ENCODE measurements at regions not wholly inside any gene's neighbourhood (a gene's known extent, or its start where the extent isn't known, plus 50 kb on each side); places are given as distances from the start of the nearest gene placed in this dataset.

DNA sequence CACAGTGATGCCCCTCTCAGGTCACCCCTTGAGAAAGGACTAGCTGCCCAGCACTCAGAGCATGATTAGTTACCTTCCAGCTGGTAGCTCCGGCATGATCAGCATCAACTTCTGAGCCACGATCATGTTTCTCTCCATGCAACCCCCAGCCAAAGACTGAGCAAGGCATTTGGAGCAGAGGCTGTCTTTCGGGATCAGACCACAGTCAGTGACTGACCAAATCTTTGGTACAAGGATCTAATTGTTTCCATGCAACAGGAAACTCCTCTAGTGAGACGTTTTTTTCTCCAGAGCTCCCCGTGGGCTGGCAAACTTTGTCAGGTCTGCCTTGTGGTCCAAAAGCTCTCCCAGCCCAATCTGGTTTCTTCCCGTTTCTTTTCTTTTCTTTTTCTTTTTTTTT lies 244.3 kb downstream of the METTL4 start:
- TF ChIP-seq GATA2 (IDR thresholded peaks at IDR 0.05; ENCODE audit: low read depth, low read length): no peak
- no peak for TF ChIP-seq GATA3 (IDR thresholded peaks at IDR 0.05; ENCODE audit: low read depth, low read length)

DNA sequence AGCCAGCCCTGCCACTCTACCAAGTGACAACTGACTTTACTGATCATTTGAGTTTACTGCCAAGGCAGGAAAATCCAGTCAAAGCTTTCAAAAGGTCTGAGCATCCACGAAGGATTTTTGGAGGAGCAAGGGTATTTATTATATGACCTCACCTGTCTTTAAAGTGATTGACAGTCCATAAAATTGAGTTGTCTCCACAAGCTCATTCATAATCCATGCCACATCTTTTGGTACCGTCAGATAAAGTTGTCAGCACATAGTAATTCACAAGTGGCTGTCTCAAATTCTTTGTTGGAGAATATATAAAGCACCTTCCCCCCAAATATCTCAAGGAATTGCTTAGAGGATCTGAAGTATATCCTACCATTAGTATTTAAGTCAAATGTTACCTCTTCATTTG lies 240.5 kb downstream of the METTL4 start:
- no peak for TF ChIP-seq GATA2 (IDR thresholded peaks at IDR 0.05; ENCODE audit: low read depth, low read length)
- no peak for TF ChIP-seq GATA3 (IDR thresholded peaks at IDR 0.05; ENCODE audit: low read depth, low read length)

DNA sequence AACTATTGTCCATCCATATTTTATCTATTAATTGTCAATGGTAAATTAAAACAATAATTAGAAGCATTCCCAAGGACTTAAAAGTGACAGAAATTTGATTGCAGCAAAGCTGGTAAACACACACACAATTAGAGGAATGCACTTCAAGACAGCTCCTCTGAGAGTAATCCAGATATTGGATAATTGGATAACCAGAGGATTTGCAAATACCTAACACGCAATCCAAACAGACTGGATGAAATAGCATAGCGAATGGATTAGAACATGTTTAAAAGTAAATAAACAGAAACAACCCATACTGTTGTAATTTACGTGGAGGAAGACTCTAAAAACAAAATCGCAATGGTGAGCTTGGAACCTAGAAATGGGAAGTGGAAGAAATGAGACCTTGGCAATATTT lies 239.8 kb downstream of the METTL4 start:
- TF ChIP-seq GATA3 (IDR thresholded peaks at IDR 0.05; ENCODE audit: low read depth, low read length) (no peak), GATA2 (IDR thresholded peaks at IDR 0.05; ENCODE audit: low read depth, low read length) (no peak)

DNA sequence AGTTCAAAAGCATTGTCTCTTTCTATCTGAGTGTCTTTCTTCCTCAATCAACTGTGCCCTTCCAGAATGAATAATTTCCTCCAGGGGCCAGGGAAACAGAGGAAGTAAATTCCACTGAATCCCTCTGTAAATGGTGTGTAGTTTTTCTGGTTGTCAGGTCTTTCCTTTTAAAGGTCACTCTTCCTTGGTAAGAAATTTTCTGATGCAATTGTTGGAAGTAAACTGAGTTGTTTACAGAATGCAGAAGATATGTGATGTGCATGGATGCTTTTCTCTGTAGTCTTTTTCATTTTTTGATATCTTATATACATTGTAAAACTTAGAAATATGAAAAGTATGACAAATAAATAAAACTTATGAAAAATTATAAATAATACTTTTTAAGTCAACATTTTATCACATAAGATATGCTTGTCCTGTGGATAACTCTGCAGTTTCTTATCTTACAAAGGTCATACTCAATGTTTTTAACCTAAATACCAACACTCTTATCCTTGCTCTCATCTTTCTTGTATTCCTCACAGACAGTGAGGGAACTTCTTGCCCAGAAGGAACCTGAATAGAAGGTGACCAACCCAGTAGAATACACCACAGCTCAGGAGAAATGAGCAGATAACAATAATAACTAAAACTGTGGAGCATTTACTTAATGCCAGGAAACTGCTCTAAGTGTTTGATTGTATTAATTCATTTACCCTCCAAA lies 234.5 kb downstream of the METTL4 start:
- no peak for TF ChIP-seq GATA2 (IDR thresholded peaks at IDR 0.05; ENCODE audit: low read depth, low read length)
- no peak for TF ChIP-seq GATA3 (IDR thresholded peaks at IDR 0.05; ENCODE audit: low read depth, low read length)

DNA sequence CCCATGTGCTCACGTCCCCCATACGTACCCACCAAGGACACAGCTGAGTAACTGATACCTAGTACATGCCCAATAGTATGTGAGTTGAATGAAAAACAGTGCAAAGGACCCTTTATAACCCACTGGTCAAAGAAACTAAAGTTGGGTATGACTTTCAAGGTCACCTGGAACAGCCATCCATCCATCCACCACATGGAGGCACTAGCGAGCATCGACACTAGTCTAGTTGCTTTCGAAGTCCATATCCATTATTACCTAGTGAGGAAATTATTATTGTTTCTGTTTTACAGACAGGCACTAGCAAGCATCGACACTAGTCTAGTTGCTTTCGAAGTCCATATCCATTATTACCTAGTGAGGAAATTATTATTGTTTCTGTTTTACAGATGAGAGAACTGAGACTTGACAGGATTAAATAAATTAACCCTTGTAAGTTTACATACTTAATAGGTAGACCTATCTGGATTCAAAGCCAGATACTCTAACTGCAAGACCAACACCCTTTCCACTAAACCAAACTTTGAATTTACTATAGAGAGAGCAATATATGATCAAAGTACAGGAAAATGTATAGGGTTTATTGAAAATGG lies 233.7 kb downstream of the METTL4 start:
- TF ChIP-seq GATA3 (IDR thresholded peaks at IDR 0.05; ENCODE audit: low read depth, low read length) (no peak), GATA2 (IDR thresholded peaks at IDR 0.05; ENCODE audit: low read depth, low read length) (no peak)

DNA sequence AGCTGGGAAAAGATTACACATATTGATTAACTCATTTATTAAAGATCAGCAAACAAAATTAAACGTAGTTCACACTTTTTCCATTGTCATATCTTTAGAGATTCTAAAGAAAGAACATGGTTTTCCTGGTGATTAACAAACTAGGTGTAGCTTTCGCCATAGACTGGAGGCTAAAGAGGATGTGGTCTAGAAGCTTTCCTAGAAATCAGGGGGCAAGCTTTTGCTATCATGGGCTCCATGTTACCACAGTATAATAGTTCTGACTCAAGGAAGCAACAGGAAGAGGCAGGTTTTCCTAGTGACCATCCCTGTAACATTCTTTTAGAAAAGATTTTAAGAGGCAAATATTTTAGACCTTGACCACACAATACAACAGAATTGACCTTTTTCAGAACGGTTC lies 232.7 kb downstream of the METTL4 start:
- TF ChIP-seq GATA2 (IDR thresholded peaks at IDR 0.05; ENCODE audit: low read depth, low read length) (no peak), GATA3 (IDR thresholded peaks at IDR 0.05; ENCODE audit: low read depth, low read length) (no peak)

DNA sequence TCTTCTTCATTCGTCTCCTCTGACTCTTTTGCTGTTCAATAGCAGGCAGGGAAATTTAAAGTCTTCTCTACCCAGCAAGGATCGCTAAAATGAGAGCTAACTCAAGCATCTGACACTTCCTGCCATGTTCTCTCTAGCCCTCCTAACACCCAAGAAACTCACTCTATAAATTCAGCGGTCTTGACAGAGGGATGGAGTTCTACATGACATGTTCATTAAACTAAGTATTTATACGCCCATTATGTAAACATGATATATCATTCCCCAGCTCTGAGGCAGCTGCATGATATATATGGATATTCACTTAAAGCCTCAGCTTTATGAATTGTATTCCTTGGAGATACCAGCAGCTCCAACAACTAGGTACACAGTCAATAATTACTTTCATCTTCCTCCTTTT lies 231.0 kb downstream of the METTL4 start:
- TF ChIP-seq GATA3 (IDR thresholded peaks at IDR 0.05; ENCODE audit: low read depth, low read length) (no peak), GATA2 (IDR thresholded peaks at IDR 0.05; ENCODE audit: low read depth, low read length) (no peak)

DNA sequence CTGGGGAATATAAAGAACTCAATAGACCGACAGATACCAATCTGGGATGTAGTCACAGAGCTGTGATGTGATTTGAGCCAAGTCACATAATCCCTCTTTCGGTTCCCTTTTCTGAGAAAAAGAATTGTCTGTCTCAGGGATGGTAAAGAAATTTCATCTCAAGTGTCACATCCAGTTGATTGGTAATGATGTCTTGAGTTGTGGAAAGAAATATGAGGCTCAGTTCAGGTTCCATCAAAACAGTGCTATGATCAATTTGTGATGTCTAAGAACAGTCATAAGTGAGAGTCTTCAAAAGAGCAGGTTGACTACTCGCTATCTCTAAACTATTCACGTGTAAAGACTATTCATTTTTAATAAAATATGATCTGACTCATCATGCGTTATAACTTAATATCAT lies 223.3 kb downstream of the METTL4 start:
- no peak for TF ChIP-seq GATA2 (IDR thresholded peaks at IDR 0.05; ENCODE audit: low read depth, low read length)
- no peak for TF ChIP-seq GATA3 (IDR thresholded peaks at IDR 0.05; ENCODE audit: low read depth, low read length)

DNA sequence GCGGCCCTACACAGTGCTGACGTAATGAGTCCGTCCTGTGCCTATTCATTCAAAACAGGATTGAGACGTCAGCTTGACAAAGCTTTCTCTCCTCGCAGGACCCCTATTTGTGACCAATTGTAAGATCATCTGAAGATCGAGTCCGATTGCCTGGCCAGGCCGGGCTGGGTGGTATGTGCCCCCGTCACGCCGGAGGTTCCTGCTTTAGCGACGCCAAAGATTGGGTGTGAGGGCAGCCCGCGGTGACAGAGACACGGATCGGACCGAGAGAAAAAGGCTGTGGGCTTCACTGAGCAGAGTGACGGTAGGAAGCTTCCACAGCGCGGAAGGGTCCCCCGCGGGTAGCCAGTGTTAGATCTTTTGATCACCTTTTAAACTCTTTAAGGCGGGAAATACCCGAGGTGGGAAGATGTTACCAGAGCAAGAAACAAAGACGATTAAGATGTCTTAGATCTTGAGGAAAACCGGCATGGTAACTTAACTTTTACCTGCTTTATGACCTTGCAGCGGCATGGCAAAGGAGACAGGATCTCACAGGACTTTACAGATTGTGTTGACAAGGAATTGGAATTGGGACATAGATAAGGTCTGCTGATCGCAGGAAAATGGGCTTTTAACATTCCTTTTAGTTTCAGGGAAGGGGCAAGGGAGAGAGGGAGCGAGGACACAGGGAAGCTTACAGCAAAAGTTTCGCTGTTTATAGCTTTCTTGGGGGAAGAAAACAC lies 220.0 kb downstream of the METTL4 start:
- no peak for TF ChIP-seq GATA2 (IDR thresholded peaks at IDR 0.05; ENCODE audit: low read depth, low read length)
- TF ChIP-seq GATA3 (IDR thresholded peaks at IDR 0.05; ENCODE audit: low read depth, low read length): no peak

DNA sequence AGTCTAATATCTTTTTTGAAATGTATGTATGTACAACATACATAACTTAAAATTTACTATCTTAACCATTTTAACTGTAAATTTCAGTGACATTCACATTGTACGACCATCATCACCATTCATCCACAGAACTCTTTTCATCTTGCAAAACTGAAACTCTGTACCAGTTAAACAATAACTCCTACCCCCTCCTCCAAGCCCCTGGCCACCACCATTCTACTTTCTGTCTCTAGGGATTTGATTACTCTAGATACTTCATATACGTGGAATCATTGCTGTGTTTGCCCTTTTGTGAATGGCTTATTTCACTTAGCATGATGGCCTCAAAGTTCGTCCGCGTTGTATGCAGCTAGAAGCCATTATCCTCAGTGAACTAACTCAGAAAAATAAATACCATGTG lies 217.0 kb downstream of the METTL4 start:
- TF ChIP-seq GATA3 (IDR thresholded peaks at IDR 0.05; ENCODE audit: low read depth, low read length) (no peak), GATA2 (IDR thresholded peaks at IDR 0.05; ENCODE audit: low read depth, low read length) (no peak)

DNA sequence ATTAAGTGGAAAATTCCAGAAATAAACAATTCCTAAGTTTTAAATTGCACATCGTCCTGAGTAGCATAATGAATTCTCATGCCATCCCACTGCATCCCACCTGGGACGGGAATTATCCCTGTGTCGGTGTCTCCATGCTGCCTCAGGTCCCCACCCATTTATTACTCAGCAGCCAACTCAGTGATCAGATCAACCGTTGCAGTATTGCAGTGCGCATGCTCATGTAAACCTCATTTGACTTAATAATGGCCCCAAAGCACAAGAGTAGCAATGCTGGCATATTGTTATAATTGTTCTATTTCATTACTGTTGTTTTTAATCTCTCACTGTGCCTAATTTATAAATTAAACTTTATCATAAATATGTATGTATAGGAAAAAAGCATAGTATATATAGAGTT lies 214.4 kb downstream of the METTL4 start:
- TF ChIP-seq GATA2 (IDR thresholded peaks at IDR 0.05; ENCODE audit: low read depth, low read length) (no peak), GATA3 (IDR thresholded peaks at IDR 0.05; ENCODE audit: low read depth, low read length) (no peak)

DNA sequence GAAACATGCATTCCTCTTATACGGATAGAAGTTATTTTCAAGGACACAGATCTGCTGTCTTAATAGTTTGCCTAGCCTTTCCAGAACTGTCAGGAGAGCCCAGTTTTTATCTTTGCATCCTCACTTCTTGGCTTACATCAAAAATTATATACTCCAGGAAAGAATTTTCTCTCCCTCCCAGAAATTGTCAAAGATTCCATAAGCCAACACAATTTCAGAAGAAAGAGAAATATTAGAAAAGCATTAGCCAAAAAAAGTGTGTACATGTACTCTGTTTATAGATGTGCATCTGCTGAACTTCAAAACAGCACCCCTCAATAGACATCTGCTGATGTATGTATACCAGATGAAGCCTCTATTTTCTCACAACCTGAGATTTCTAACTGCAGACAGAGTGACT lies 210.4 kb downstream of the METTL4 start:
- TF ChIP-seq GATA3 (IDR thresholded peaks at IDR 0.05; ENCODE audit: low read depth, low read length) (no peak), GATA2 (IDR thresholded peaks at IDR 0.05; ENCODE audit: low read depth, low read length) (no peak)

DNA sequence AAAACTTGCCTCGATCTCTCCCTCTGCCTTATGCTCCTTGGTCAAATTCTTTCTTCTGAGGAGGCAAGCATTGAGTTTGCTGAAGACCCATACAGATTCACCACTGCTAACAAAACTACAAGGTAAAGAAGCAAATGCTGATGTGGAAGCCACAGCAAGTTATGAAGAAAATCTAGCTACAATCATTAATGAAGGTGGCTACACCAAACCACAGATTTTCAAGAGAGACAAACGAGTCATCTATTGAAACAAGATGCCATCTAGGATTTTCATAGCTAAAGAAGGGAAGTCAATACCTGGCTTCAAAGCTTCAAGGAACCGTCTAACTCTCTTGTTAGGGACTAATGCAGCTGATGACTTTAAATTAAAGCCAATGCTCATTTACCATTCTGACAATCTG lies 203.2 kb downstream of the METTL4 start:
- TF ChIP-seq GATA2 (IDR thresholded peaks at IDR 0.05; ENCODE audit: low read depth, low read length) (no peak), GATA3 (IDR thresholded peaks at IDR 0.05; ENCODE audit: low read depth, low read length) (no peak)

DNA sequence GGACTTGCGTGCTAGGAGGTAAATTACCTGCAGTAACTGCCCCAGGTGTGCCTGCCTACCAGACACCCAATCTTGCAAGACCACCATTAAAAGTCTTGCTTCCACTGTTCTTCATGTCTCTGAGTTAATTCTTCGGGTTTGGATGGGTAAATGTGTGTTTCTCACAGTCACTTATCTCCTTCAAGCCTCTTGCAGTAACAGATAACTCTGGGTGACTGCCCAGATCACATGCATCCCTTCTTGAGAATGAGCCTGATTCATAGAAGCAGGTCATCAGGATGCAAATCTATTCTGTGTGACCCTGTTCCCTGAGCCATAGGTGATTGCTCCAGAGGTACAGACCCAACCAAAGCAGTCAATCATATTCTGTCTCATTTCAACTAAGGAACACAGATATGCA lies 194.6 kb downstream of the METTL4 start:
- TF ChIP-seq GATA2 (IDR thresholded peaks at IDR 0.05; ENCODE audit: low read depth, low read length): no peak
- no peak for TF ChIP-seq GATA3 (IDR thresholded peaks at IDR 0.05; ENCODE audit: low read depth, low read length)

DNA sequence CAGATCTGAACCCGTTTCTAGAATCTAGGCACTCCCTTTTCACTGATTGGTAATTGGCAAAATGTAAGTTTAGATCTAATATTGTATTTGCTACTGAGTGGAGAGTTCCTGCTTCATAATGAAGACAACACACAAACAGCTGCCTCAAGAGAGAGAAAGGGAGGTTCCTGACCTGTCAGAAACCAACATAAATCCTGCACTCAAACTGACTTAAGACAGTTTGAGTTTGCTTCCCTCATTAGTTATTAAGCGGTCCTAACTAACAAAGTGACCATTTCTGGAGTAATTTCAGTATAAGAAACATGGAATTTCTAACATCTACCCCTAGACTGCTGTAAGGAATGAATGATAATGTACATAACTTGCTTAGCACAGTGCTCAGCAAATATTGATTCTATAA lies 191.2 kb downstream of the METTL4 start:
- TF ChIP-seq GATA2 (IDR thresholded peaks at IDR 0.05; ENCODE audit: low read depth, low read length) (no peak), GATA3 (IDR thresholded peaks at IDR 0.05; ENCODE audit: low read depth, low read length) (no peak)
